LNCaP clone FGC (cell line): ENCODE measurements at regions not wholly inside any gene's neighbourhood (a gene's known extent, or its start where the extent isn't known, plus 50 kb on each side); places are given as distances from the start of the nearest gene placed in this dataset.

ENCODE experiments used
- DNase-seq: peaks from one replicate; pipeline ENCODE4 v3.0.0-alpha.2; 2011; ENCODE audit warnings: low read depth
- H3K4me3 ChIP-seq: 2 replicates; pipeline ENCODE4 v1.5.1; 2011; ENCODE audit warnings: mild to moderate bottlenecking, low read depth, low read length, control low read depth
- TF ChIP-seq, protein P1 (sequence below): IDR thresholded peaks from 2 replicates; pipeline ENCODE4 v1.5.1; 2012; ENCODE audit warnings: mild to moderate bottlenecking; ENCODE audit not compliant: control insufficient read depth, insufficient read depth; ENCODE audit errors: extremely low read depth

- DNase-seq: no peak
- TF ChIP-seq, protein P1, sequence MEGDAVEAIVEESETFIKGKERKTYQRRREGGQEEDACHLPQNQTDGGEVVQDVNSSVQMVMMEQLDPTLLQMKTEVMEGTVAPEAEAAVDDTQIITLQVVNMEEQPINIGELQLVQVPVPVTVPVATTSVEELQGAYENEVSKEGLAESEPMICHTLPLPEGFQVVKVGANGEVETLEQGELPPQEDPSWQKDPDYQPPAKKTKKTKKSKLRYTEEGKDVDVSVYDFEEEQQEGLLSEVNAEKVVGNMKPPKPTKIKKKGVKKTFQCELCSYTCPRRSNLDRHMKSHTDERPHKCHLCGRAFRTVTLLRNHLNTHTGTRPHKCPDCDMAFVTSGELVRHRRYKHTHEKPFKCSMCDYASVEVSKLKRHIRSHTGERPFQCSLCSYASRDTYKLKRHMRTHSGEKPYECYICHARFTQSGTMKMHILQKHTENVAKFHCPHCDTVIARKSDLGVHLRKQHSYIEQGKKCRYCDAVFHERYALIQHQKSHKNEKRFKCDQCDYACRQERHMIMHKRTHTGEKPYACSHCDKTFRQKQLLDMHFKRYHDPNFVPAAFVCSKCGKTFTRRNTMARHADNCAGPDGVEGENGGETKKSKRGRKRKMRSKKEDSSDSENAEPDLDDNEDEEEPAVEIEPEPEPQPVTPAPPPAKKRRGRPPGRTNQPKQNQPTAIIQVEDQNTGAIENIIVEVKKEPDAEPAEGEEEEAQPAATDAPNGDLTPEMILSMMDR: no peak
- no peak overlapping the region for H3K4me3 ChIP-seq
Observed at GRCh38 chr3:124630960-124631359, 99.3 kb upstream of the UMPS start.

GRCh38 chr3:124631727-124632126, 98.5 kb upstream of the UMPS start:
- DNase-seq: no peak
- no peak overlapping the region for H3K4me3 ChIP-seq
- TF ChIP-seq, protein P1: no peak

DNA sequence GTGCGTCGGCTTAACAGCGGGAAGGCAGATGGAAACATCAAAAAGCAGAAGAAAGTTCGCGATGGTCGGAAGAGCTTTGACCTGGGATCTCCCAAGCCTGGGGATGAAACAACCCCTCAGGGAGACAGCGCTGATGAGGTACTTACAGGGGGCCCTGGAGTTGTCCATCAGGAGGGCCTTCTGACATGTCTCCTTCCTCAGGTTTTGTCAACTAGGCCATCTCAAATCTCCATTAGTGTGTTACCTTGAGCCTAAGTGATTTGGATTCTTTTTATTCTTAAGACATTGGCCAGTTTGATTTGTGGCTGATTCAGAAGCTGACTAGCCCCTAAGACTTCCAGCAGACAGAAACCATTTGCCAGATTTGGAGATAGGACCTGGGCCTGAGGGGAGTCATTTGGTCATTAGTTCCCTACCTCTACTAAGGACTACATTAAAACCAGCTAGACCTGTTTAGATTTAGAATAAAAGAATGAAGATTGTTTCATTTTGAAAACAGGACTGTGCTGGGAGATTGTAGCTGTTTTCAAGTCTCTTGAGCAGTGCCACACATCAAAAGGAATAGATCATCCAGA, 97.6 kb upstream of the UMPS start:
- H3K4me3 ChIP-seq: no peak overlapping the region
- TF ChIP-seq, protein P1: no peak
- no peak for DNase-seq

- no peak for DNase-seq
- TF ChIP-seq, protein P1: no peak
- H3K4me3 ChIP-seq: no peak overlapping the region
Observed at GRCh38 chr3:124633524-124633923, 96.7 kb upstream of the UMPS start.

DNA sequence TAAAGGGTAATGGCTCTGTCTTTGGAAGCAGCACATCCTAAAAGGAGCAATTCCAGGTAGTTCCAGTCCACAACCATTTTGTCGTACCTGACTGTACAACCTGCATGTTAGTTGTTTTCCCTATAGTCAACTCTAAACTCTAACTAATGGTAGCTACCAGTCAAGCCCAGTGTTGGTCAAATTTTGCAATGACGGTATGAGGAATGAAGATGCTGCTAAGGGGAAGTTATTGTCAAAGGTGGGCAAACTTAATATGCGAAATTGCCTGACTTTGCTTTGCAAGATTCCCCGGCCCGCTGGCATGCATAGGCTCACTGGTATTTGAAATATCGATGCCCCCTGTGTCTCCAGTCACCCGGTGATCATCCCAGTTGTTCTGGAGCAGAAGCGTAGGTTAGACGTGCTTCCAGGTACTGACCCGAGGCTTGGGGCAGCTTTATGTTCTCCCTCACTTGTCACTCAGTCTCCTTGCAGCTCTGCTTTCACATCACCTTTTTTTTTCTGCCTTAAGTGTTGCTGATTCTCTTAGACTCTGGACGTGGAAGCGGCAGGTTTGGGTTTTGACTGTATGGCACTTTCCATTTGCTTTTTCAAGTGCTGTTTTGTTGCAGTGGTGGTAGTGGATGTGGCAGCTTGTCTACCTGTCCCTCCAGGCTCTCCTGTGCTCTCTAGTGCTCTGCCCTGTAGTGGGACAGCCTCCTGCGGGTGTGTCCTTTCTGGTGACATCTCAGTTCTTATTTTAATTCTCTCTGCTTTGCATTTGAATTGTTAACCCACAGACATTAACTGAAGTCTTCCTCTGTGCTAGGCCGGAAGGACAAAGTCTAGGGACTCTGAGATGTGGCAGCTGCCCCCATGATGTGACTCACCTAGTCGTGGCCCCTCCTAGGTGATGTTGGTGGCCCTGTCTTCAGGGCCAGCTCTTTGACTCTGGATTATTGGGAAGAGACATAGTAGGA, 95.8 kb upstream of the UMPS start:
- TF ChIP-seq, protein P1: no peak
- no peak for DNase-seq
- H3K4me3 ChIP-seq: no peak overlapping the region

DNA sequence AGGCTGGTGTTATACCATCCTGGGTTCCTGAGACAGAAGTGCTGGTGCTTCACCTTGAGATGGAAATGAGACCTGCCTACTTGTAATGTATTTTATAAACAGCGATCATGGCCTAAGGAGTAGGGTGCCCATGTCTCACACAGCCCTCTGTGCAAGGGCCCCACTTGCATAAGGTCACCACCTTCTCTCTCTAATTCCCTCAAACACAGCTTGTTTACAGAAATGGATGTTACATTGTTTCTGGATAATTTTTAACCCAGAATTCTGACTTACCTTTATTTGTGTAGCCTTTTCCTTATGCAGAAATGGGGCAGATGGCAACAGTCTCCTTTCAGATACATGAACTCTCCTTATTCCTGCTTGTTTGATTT, 95.1 kb upstream of the UMPS start:
- no peak overlapping the region for H3K4me3 ChIP-seq
- DNase-seq: no peak
- TF ChIP-seq, protein P1: no peak
